Liver (tissue), 3 donors: ENCODE measurements at regions not wholly inside any gene's neighbourhood (a gene's known extent, or its start where the extent isn't known, plus 50 kb on each side); places are given as distances from the start of the nearest gene placed in this dataset.

ENCODE experiments used
- RAD21 ChIP-seq, 2 donors: IDR thresholded peaks; 2 replicates each; pipeline ENCODE4 v1.6.1; 2016; ENCODE audit warnings: antibody characterized with exemption in 2 of 2, mild to moderate bottlenecking in 2 of 2
- TF ChIP-seq, protein P1 (sequence below): fragments of 150-350 bp; IDR thresholded peaks from 2 replicates; pipeline ENCODE4 v1.5.1; 2017; ENCODE audit warnings: improper control_type of control experiment, low read depth, low read length; ENCODE audit not compliant: missing input control
- TF ChIP-seq, protein P2 (sequence below): IDR thresholded peaks from 2 replicates; pipeline ENCODE4 v1.6.1; 2016; ENCODE audit warnings: antibody characterized with exemption
- donor health status: healthy.
- donor health status: healthy.

DNA sequence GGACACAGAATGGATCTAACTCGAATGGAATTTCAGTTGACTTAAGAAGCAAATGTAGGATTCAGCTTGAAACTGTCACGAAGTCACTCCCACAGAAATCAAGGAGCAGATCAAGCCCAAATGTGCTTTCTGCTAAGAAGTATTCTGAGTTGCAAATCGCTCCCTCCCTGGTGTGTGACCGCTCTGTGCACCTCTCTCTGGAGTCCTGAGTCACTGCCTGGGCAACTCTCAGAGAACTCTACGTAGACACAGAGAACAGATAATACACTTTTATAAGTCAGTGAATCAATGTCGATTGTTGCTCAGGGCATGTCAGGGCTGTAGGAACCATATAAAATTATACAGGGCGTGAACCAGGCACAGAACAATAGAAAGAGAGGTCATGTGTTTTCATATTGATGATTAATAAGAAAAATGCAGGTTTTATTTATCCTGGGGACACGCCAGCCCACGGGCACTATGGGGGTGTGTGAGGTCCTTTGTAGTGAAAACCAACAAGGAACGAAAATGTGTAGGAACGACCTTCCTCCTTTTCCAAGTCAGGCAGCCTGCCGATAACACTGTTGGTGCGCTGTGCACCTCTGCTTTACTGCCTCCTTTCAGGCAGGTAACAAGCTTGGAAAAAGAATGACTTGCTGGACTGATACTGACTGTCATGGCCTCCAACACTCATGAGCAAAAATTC is 248.1 kb upstream of the FOXQ1 start:
- TF ChIP-seq, protein P1, sequence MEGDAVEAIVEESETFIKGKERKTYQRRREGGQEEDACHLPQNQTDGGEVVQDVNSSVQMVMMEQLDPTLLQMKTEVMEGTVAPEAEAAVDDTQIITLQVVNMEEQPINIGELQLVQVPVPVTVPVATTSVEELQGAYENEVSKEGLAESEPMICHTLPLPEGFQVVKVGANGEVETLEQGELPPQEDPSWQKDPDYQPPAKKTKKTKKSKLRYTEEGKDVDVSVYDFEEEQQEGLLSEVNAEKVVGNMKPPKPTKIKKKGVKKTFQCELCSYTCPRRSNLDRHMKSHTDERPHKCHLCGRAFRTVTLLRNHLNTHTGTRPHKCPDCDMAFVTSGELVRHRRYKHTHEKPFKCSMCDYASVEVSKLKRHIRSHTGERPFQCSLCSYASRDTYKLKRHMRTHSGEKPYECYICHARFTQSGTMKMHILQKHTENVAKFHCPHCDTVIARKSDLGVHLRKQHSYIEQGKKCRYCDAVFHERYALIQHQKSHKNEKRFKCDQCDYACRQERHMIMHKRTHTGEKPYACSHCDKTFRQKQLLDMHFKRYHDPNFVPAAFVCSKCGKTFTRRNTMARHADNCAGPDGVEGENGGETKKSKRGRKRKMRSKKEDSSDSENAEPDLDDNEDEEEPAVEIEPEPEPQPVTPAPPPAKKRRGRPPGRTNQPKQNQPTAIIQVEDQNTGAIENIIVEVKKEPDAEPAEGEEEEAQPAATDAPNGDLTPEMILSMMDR = no peak
- no peak for TF ChIP-seq RAD21 (IDR thresholded peaks at IDR 0.05)
- TF ChIP-seq, protein P2, sequence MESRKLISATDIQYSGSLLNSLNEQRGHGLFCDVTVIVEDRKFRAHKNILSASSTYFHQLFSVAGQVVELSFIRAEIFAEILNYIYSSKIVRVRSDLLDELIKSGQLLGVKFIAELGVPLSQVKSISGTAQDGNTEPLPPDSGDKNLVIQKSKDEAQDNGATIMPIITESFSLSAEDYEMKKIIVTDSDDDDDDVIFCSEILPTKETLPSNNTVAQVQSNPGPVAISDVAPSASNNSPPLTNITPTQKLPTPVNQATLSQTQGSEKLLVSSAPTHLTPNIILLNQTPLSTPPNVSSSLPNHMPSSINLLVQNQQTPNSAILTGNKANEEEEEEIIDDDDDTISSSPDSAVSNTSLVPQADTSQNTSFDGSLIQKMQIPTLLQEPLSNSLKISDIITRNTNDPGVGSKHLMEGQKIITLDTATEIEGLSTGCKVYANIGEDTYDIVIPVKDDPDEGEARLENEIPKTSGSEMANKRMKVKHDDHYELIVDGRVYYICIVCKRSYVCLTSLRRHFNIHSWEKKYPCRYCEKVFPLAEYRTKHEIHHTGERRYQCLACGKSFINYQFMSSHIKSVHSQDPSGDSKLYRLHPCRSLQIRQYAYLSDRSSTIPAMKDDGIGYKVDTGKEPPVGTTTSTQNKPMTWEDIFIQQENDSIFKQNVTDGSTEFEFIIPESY = no peak
